HepG2 (cell line): ENCODE measurements at regions not wholly inside any gene's neighbourhood (a gene's known extent, or its start where the extent isn't known, plus 50 kb on each side); places are given as distances from the start of the nearest gene placed in this dataset.

Experiments
- ATF7 ChIP-seq, 2 experiments: fragments of 450-650 bp in 1 of 2; sonication (generic) in 1 of 2; formaldehyde crosslinking in 1 of 2; IDR thresholded peaks; 2 replicates each; pipeline versions ENCODE4 v1.4.0 to v1.6.1; 2016 to 2020; ENCODE audit warnings: antibody characterized with exemption in 1 of 2, mild to moderate bottlenecking in 1 of 2, missing genetic modification reagents in 1 of 2
- DNMT3B ChIP-seq: conservative IDR thresholded peaks from 2 replicates; pipeline ENCODE4 v1.6.1; 2016; ENCODE audit warnings: missing biosample characterization, control low read depth
- FOXA1 ChIP-seq, 2 experiments: fragments of 450-650 bp in 1 of 2; sonication (generic) in 1 of 2; formaldehyde crosslinking in 1 of 2; IDR thresholded peaks; 2 replicates each; pipeline versions ENCODE4 v1.4.0 to v1.6.1; 2016 to 2020; ENCODE audit warnings: missing genetic modification reagents in 1 of 2
- HDAC2 ChIP-seq: sonication (generic); formaldehyde crosslinking; IDR thresholded peaks from 2 replicates; pipeline ENCODE4 v1.4.0; 2020; ENCODE audit warnings: missing genetic modification reagents
- JARID2 ChIP-seq: sonication (generic); formaldehyde crosslinking; IDR thresholded peaks from 2 replicates; pipeline ENCODE4 v1.8.1; 2023; ENCODE audit warnings: missing genetic modification reagents, inconsistent platforms; ENCODE audit not compliant: insufficient replicate concordance
- SATB2 ChIP-seq: sonication (generic); formaldehyde crosslinking; IDR thresholded peaks from 2 replicates; pipeline ENCODE4 v1.5.0; 2020; ENCODE audit warnings: missing genetic modification reagents
- SRF ChIP-seq: IDR thresholded peaks from 2 replicates; pipeline ENCODE4 v1.6.1; 2011; ENCODE audit warnings: mild to moderate bottlenecking, low read depth, low read length, moderate library complexity
- STAG1 ChIP-seq: sonication (generic); formaldehyde crosslinking; IDR thresholded peaks from 2 replicates; pipeline ENCODE4 v1.4.0; 2020; ENCODE audit warnings: missing genetic modification reagents
- TBX2 ChIP-seq: sonication (generic); formaldehyde crosslinking; IDR thresholded peaks from 2 replicates; pipeline ENCODE4 v1.5.0; 2020; ENCODE audit warnings: missing genetic modification reagents, mild to moderate bottlenecking, borderline replicate concordance
- TSC22D2 ChIP-seq: sonication (generic); formaldehyde crosslinking; IDR thresholded peaks from 2 replicates; pipeline ENCODE4 v1.5.1; 2020; ENCODE audit warnings: missing genetic modification reagents, mild to moderate bottlenecking, borderline replicate concordance
- U2AF1 ChIP-seq: fragments of 200-400 bp; formaldehyde crosslinking; optimal IDR thresholded peaks from 2 replicates; pipeline ENCODE3; 2017; ENCODE audit warnings: mild to moderate bottlenecking, low read depth, low read length
- ZNF263 ChIP-seq: sonication (generic); formaldehyde crosslinking; IDR thresholded peaks from 2 replicates; pipeline ENCODE4 v1.4.0; 2020; ENCODE audit warnings: missing genetic modification reagents
- ZNF430 ChIP-seq: sonication (generic); formaldehyde crosslinking; IDR thresholded peaks from 2 replicates; pipeline ENCODE4 v1.9.0; 2021; ENCODE audit warnings: mild to moderate bottlenecking, missing genetic modification reagents
- ZNF556 ChIP-seq: sonication (generic); formaldehyde crosslinking; IDR thresholded peaks from 2 replicates; pipeline ENCODE4 v1.4.0; 2020; ENCODE audit warnings: mild to moderate bottlenecking, missing genetic modification reagents, borderline replicate concordance
- ZNF567 ChIP-seq: sonication (generic); formaldehyde crosslinking; IDR thresholded peaks from 2 replicates; pipeline ENCODE4 v1.8.1; 2023; ENCODE audit warnings: mild to moderate bottlenecking, missing genetic modification reagents, borderline replicate concordance
- ZNF616 ChIP-seq: sonication (generic); formaldehyde crosslinking; IDR thresholded peaks from 2 replicates; pipeline ENCODE4 v1.5.0; 2020; ENCODE audit warnings: low read depth, mild to moderate bottlenecking, missing genetic modification reagents
- TF ChIP-seq, protein P1 (sequence below): sonication (generic); formaldehyde crosslinking; IDR thresholded peaks from 2 replicates; pipeline ENCODE4 v1.5.0; 2020; ENCODE audit warnings: mild to moderate bottlenecking, missing genetic modification reagents
- TF ChIP-seq, protein P2 (sequence below): sonication (generic); formaldehyde crosslinking; IDR thresholded peaks from 2 replicates; pipeline ENCODE4 v1.4.0; 2020; ENCODE audit warnings: mild to moderate bottlenecking, low read depth, missing genetic modification reagents
- TF ChIP-seq, protein P3 (sequence below): sonication (generic); formaldehyde crosslinking; IDR thresholded peaks from 2 replicates; pipeline ENCODE4 v1.5.0; 2020; ENCODE audit warnings: mild to moderate bottlenecking, missing genetic modification reagents, borderline replicate concordance

DNA sequence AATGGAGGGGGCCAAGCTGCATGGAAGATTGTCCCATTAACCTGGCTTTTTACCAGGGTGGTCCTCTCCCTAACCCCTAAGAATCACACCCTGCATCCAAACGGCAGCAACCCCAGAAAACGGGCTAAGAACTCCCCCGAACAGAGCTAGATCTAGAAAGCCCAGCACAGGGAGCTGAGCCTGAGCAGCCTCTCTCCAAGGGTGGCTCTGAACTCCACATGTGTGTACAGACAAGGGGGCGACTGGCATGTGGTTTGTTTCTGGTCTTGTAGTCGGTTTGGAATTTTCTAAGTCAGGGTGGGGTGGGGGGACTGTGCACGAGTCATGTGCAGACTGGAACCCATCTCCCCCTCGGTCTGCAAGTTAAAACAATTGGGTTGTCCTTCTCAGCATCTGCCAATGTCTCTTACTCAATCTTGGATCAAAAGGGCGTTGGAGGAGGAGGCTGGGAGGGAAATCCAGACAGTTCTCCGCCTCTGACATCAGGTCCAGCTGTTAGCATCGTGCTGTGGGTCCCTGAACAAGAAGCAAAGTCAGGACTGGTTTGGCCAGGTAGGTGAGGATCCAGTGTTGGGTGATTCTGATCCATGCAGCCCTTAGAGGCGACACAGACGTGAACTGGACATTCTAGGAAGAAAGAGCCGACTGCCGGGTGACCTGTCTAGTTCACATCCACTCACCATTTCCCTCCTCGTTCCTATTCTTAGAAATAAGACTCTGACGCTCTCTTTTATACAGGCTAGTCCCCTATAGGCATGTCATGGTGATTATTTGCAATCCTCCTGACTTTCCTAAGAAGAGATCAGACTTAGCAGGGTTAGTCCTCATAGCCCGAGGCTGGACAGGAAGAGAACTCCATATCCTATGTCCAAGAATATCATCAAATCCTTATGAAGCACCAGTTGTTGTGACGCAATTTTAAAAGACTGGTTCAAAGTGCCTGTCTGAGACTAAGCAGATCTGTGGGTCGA, 381.8 kb downstream of the SOX9 start (continued):
- TF ChIP-seq ZNF263 (CRISPR knock-in tag) (peak; percentile 48; the same call in 1 of the 2 replicates), ZNF556 (no peak; the same call in 1 of the 2 replicates), JARID2 (CRISPR knock-in tag) (no peak), ZNF430 (CRISPR knock-in tag) (peak; percentile 37; the same call in 1 of the 2 replicates), DNMT3B (0 out of 2 replicates have a peak, but pooled peaks have one; percentile 60), STAG1 (peak; percentile 31; the same call in 1 of the 2 replicates), U2AF1 (peak; percentile 31), ATF7 (IDR thresholded peaks at IDR 0.05) (no peak), ATF7 (CRISPR knock-in tag; IDR thresholded peaks at IDR 0.05) (no peak; the same call in 1 of the 2 replicates), TSC22D2 (CRISPR knock-in tag) (no peak), SATB2 (CRISPR knock-in tag) (0 out of 2 replicates have a peak, but pooled peaks have one; percentile 38), ZNF616 (CRISPR knock-in tag) (0 out of 2 replicates have a peak, but pooled peaks have one; percentile 25), TBX2 (CRISPR knock-in tag) (peak; percentile 57; the same call in 1 of the 2 replicates), FOXA1 (IDR thresholded peaks at IDR 0.05) (no peak), FOXA1 (CRISPR knock-in tag; IDR thresholded peaks at IDR 0.05) (peak; percentile 38; the same call in 1 of the 2 replicates), SRF (0 out of 2 replicates have a peak, but pooled peaks have one; percentile 14), ZNF567 (CRISPR knock-in tag) (0 out of 2 replicates have a peak, but pooled peaks have one; percentile 59), HDAC2 (peak; percentile 94)
- TF ChIP-seq, protein P1, sequence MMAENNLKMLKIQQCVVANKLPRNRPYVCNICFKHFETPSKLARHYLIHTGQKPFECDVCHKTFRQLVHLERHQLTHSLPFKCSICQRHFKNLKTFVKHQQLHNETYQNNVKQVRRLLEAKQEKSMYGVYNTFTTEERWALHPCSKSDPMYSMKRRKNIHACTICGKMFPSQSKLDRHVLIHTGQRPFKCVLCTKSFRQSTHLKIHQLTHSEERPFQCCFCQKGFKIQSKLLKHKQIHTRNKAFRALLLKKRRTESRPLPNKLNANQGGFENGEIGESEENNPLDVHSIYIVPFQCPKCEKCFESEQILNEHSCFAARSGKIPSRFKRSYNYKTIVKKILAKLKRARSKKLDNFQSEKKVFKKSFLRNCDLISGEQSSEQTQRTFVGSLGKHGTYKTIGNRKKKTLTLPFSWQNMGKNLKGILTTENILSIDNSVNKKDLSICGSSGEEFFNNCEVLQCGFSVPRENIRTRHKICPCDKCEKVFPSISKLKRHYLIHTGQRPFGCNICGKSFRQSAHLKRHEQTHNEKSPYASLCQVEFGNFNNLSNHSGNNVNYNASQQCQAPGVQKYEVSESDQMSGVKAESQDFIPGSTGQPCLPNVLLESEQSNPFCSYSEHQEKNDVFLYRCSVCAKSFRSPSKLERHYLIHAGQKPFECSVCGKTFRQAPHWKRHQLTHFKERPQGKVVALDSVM (CRISPR knock-in tag) = 0 out of 2 replicates have a peak, but pooled peaks have one; percentile 14
- TF ChIP-seq, protein P2, sequence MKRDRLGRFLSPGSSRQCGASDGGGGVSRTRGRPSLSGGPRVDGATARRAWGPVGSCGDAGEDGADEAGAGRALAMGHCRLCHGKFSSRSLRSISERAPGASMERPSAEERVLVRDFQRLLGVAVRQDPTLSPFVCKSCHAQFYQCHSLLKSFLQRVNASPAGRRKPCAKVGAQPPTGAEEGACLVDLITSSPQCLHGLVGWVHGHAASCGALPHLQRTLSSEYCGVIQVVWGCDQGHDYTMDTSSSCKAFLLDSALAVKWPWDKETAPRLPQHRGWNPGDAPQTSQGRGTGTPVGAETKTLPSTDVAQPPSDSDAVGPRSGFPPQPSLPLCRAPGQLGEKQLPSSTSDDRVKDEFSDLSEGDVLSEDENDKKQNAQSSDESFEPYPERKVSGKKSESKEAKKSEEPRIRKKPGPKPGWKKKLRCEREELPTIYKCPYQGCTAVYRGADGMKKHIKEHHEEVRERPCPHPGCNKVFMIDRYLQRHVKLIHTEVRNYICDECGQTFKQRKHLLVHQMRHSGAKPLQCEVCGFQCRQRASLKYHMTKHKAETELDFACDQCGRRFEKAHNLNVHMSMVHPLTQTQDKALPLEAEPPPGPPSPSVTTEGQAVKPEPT = no peak
- TF ChIP-seq, protein P3, sequence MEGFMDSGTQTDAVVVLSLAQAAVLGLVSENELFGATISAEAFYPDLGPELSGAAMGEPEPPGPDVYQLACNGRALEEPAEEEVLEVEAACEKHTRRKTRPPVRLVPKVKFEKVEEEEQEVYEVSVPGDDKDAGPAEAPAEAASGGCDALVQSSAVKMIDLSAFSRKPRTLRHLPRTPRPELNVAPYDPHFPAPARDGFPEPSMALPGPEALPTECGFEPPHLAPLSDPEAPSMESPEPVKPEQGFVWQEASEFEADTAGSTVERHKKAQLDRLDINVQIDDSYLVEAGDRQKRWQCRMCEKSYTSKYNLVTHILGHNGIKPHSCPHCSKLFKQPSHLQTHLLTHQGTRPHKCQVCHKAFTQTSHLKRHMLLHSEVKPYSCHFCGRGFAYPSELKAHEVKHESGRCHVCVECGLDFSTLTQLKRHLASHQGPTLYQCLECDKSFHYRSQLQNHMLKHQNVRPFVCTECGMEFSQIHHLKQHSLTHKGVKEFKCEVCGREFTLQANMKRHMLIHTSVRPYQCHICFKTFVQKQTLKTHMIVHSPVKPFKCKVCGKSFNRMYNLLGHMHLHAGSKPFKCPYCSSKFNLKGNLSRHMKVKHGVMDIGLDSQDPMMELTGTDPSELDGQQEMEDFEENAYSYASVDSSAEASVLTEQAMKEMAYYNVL (CRISPR knock-in tag) = peak; percentile 26; the same call in 1 of the 2 replicates
